ENCODE measurements at regions not wholly inside any gene's neighbourhood (a gene's known extent, or its start where the extent isn't known, plus 50 kb on each side); places are given as distances from the start of the nearest gene placed in this dataset.
A peak's percentile ranks its signal among the peaks of the same experiment; 100 is the strongest.
"Not testable (repeated sequence)": the region's sequence is repeated elsewhere in the genome, so short reads cannot be mapped to it uniquely, and the experiment has no call there.

GRCh38 chr18:37874721-37875120 lies 309.1 kb upstream of the CELF4 start:
- DNase-seq: no peak

- DNase-seq: no peak
These were observed 307.8 kb upstream of the CELF4 start for GRCh38 chr18:37873416-37873815.

GRCh38 chr18:37872562-37872961 lies 307.0 kb upstream of the CELF4 start:
- DNase-seq: no peak

- no peak for DNase-seq
These were observed 306.0 kb upstream of the CELF4 start for GRCh38 chr18:37871561-37871960.

- no peak for DNase-seq
These were observed 303.5 kb upstream of the CELF4 start for GRCh38 chr18:37869051-37869450.

- no peak for DNase-seq
These were observed 298.5 kb upstream of the CELF4 start for GRCh38 chr18:37864122-37864521.

- no peak for DNase-seq
These were observed 296.4 kb upstream of the CELF4 start for GRCh38 chr18:37861981-37862380.

- DNase-seq: peak; percentile 21
These were observed 288.8 kb upstream of the CELF4 start for GRCh38 chr18:37854396-37854795.

GRCh38 chr18:37853706-37854105 lies 288.1 kb upstream of the CELF4 start:
- DNase-seq: no peak

GRCh38 chr18:37852464-37852863 lies 286.9 kb upstream of the CELF4 start:
- no peak for DNase-seq

GRCh38 chr18:37847544-37847943 lies 281.9 kb upstream of the CELF4 start:
- no peak for DNase-seq

GRCh38 chr18:37846996-37847395 lies 281.4 kb upstream of the CELF4 start:
- DNase-seq: no peak

GRCh38 chr18:37845498-37845897 lies 279.9 kb upstream of the CELF4 start:
- DNase-seq: no peak

- DNase-seq: no peak
These were observed 278.8 kb upstream of the CELF4 start for GRCh38 chr18:37844209-37844970.

GRCh38 chr18:37838083-37838482 lies 272.5 kb upstream of the CELF4 start:
- DNase-seq: no peak

- no peak for DNase-seq
These were observed 270.7 kb upstream of the CELF4 start for GRCh38 chr18:37836071-37836970.

GRCh38 chr18:37832010-37832695 lies 266.6 kb upstream of the CELF4 start:
- not testable (repeated sequence) for DNase-seq

GRCh38 chr18:37812961-37813360 lies 247.4 kb upstream of the CELF4 start:
- DNase-seq: no peak

- no peak for DNase-seq
These were observed 240.3 kb upstream of the CELF4 start for GRCh38 chr18:37805773-37806404.

GRCh38 chr18:37796823-37797349 lies 231.3 kb upstream of the CELF4 start:
- DNase-seq: no peak

GRCh38 chr18:37787452-37787851 lies 221.9 kb upstream of the CELF4 start:
- no peak for DNase-seq

GRCh38 chr18:37783771-37784170 lies 218.2 kb upstream of the CELF4 start:
- DNase-seq: no peak

- DNase-seq: no peak
These were observed 213.6 kb upstream of the CELF4 start for GRCh38 chr18:37779220-37779619.
